Mesenchymal stem cell (in vitro differentiated cells and primary cell): ENCODE measurements at regions not wholly inside any gene's neighbourhood (a gene's known extent, or its start where the extent isn't known, plus 50 kb on each side); places are given as distances from the start of the nearest gene placed in this dataset.

Source experiments
- DNase-seq: peaks from one replicate; pipeline ENCODE4 v3.0.0-alpha.2; 2013
- H2AFZ ChIP-seq: one replicate; pipeline ENCODE4 v1.6.1; 2013; ENCODE audit warnings: low read depth, mild to moderate bottlenecking, control low read depth, inconsistent platforms, low read length, moderate library complexity
- H2AK5ac ChIP-seq: 2 replicates; pipeline ENCODE4 v1.6.1; 2013; ENCODE audit warnings: low read length, moderate library complexity, mild to moderate bottlenecking, inconsistent platforms; ENCODE audit not compliant: severe bottlenecking
- H2BK120ac ChIP-seq: one replicate; pipeline ENCODE4 v1.6.1; 2013; ENCODE audit warnings: low read depth, mild to moderate bottlenecking, inconsistent platforms, low read length, moderate library complexity
- H2BK12ac ChIP-seq, 2 experiments: one replicate each; pipeline ENCODE4 v1.6.1; 2013; ENCODE audit warnings: inconsistent platforms in 2 of 2, low read length in 2 of 2, mild to moderate bottlenecking in 2 of 2, moderate library complexity in 2 of 2, control low read depth in 1 of 2
- H2BK15ac ChIP-seq: one replicate; pipeline ENCODE4 v1.6.1; 2013; ENCODE audit warnings: mild to moderate bottlenecking, low read depth, inconsistent platforms; ENCODE audit not compliant: poor library complexity, severe bottlenecking
- H2BK5ac ChIP-seq: 2 replicates; pipeline ENCODE4 v1.6.1; 2013; ENCODE audit warnings: low read depth, mild to moderate bottlenecking, low read length, control low read depth, inconsistent platforms; ENCODE audit not compliant: poor library complexity, severe bottlenecking
- H3K14ac ChIP-seq, 2 experiments: one replicate each; pipeline ENCODE4 v1.6.1; 2013; ENCODE audit warnings: inconsistent platforms in 2 of 2, low read length in 2 of 2, control low read depth in 1 of 2, mild to moderate bottlenecking in 1 of 2, moderate library complexity in 1 of 2
- H3K18ac ChIP-seq, 2 experiments: one replicate each; pipeline ENCODE4 v1.6.1; 2013; ENCODE audit warnings: inconsistent platforms in 2 of 2, low read length in 2 of 2, control low read depth in 1 of 2, low read depth in 1 of 2, mild to moderate bottlenecking in 1 of 2
- H3K23ac ChIP-seq, 2 experiments: one replicate each; pipeline ENCODE4 v1.6.1; 2013; ENCODE audit warnings: inconsistent platforms in 2 of 2, low read length in 2 of 2, mild to moderate bottlenecking in 2 of 2, moderate library complexity in 2 of 2, control low read depth in 1 of 2
- H3K27ac ChIP-seq: 2 replicates; pipeline ENCODE4 v1.5.1; 2013; ENCODE audit warnings: mild to moderate bottlenecking, moderate library complexity, low read length, control low read depth, inconsistent platforms; ENCODE audit not compliant: poor library complexity, severe bottlenecking
- H3K27me3 ChIP-seq, 2 experiments: 2 replicates each; pipeline versions ENCODE4 v1.6.1 to v1.7.0; 2013; ENCODE audit warnings: low read length in 2 of 2, mild to moderate bottlenecking in 2 of 2, moderate library complexity in 2 of 2, control low read depth in 1 of 2, inconsistent platforms in 1 of 2; ENCODE audit not compliant: control insufficient read depth in 1 of 2, insufficient read depth in 1 of 2
- H3K36me3 ChIP-seq, 2 experiments: 2 replicates each; pipeline versions ENCODE4 v1.6.1 to v1.7.0; 2013; ENCODE audit warnings: low read length in 2 of 2, control low read depth in 1 of 2, inconsistent platforms in 1 of 2, low read depth in 1 of 2, mild to moderate bottlenecking in 1 of 2; ENCODE audit not compliant: insufficient read depth in 2 of 2, control insufficient read depth in 1 of 2
- H3K4ac ChIP-seq, 2 experiments: one replicate each; pipeline ENCODE4 v1.6.1; 2013; ENCODE audit warnings: inconsistent platforms in 2 of 2, low read length in 2 of 2, mild to moderate bottlenecking in 2 of 2, moderate library complexity in 2 of 2, control low read depth in 1 of 2, low read depth in 1 of 2
- H3K4me1 ChIP-seq: 2 replicates; pipeline ENCODE4 v1.6.1; 2013; ENCODE audit warnings: low read depth, low read length, control low read depth; ENCODE audit not compliant: control insufficient read depth, insufficient read depth
- H3K4me2 ChIP-seq: 2 replicates; pipeline ENCODE4 v1.6.1; 2013; ENCODE audit warnings: low read length, mild to moderate bottlenecking, inconsistent platforms; ENCODE audit not compliant: poor library complexity, severe bottlenecking
- H3K4me3 ChIP-seq, 2 experiments: 2 replicates each; pipeline versions ENCODE4 v1.5.1 to v1.7.0; 2013; ENCODE audit warnings: low read length in 2 of 2, mild to moderate bottlenecking in 2 of 2, control low read depth in 1 of 2, low read depth in 1 of 2; ENCODE audit not compliant: insufficient read depth in 1 of 2
- H3K79me1 ChIP-seq: replicated peaks from 2 replicates; pipeline ENCODE4 v1.6.1; 2013; ENCODE audit warnings: mild to moderate bottlenecking, control low read depth, low read length, inconsistent platforms; ENCODE audit not compliant: poor library complexity, severe bottlenecking
- H3K9ac ChIP-seq: 2 replicates; pipeline ENCODE4 v1.7.0; 2013; ENCODE audit warnings: mild to moderate bottlenecking, low read length, moderate library complexity
- H3K9me3 ChIP-seq: 2 replicates; pipeline ENCODE4 v1.7.0; 2013; ENCODE audit warnings: mild to moderate bottlenecking, low read length; ENCODE audit not compliant: control insufficient read depth
- H4K8ac ChIP-seq: one replicate; pipeline ENCODE4 v1.6.1; 2013; ENCODE audit warnings: inconsistent platforms, mild to moderate bottlenecking, low read length, moderate library complexity
- H4K91ac ChIP-seq: one replicate; pipeline ENCODE4 v1.6.1; 2013; ENCODE audit warnings: mild to moderate bottlenecking, low read length, inconsistent platforms
- WGBS: methylation state at CpG from one replicate; pipeline ENCODE4 v1.1.7; 2013; ENCODE audit warnings: mixed read lengths; 5-methylcytosine and 5-hydroxymethylcytosine counted together

GRCh38 chr6:97621111-97621510 is 338.1 kb upstream of the MMS22L start:
- H3K14ac ChIP-seq: no peak overlapping the region
- H2BK120ac ChIP-seq: no peak overlapping the region
- H3K27me3 ChIP-seq: no peaks in the 10 kb centered on the region
- H3K4me2 ChIP-seq: no peak overlapping the region
- no peak overlapping the region for H3K27ac ChIP-seq
- no peak overlapping the region for H3K4ac ChIP-seq
- no peak overlapping the region for H3K9ac ChIP-seq
- H2BK15ac ChIP-seq: no peak overlapping the region
- H3K36me3 ChIP-seq: no peaks in the 10 kb centered on the region
- H4K91ac ChIP-seq: no peak overlapping the region
- DNase-seq: no peak
- H2AK5ac ChIP-seq: no peak overlapping the region
- H3K23ac ChIP-seq: no peak overlapping the region
- no peak overlapping the region for H2BK12ac ChIP-seq
- no peaks in the 10 kb centered on the region for H3K4me1 ChIP-seq
- H2BK5ac ChIP-seq: no peak overlapping the region
- H3K9me3 ChIP-seq: no peaks in the 10 kb centered on the region
- H3K79me1 ChIP-seq: no peaks in the 10 kb centered on the region
- H4K8ac ChIP-seq: no peak overlapping the region
- H3K18ac ChIP-seq: no peak overlapping the region
- H2AFZ ChIP-seq: no peak overlapping the region
- no peak overlapping the region for H3K4me3 ChIP-seq

- H3K9me3 ChIP-seq: no peaks in the 10 kb centered on the region
- no peaks in the 10 kb centered on the region for H3K27me3 ChIP-seq
- peak; percentile 5 for DNase-seq
- H4K91ac ChIP-seq: no peak overlapping the region
- no peak overlapping the region for H2BK15ac ChIP-seq
- no peaks in the 10 kb centered on the region for H3K4me1 ChIP-seq
- no peak overlapping the region for H3K23ac ChIP-seq
- WGBS: 68% methylated on average over 6 of the region's 7 CpGs
- H3K27ac ChIP-seq: no peak overlapping the region
- H3K4ac ChIP-seq: no peak overlapping the region
- no peaks in the 10 kb centered on the region for H3K36me3 ChIP-seq
- H2AFZ ChIP-seq: no peak overlapping the region
- no peaks in the 10 kb centered on the region for H3K79me1 ChIP-seq
- no peak overlapping the region for H2BK12ac ChIP-seq
- no peak overlapping the region for H4K8ac ChIP-seq
- H2AK5ac ChIP-seq: no peak overlapping the region
- no peak overlapping the region for H3K14ac ChIP-seq
- H3K9ac ChIP-seq: peak overlapping the region; percentile 24
- H3K4me2 ChIP-seq: no peak overlapping the region
- no peak overlapping the region for H2BK120ac ChIP-seq
- peak overlapping the region in 1 of 2 experiments; percentile 67 for H3K4me3 ChIP-seq
- no peak overlapping the region for H3K18ac ChIP-seq
- H2BK5ac ChIP-seq: no peak overlapping the region
Measured at GRCh38 chr6:97626671-97627441, 343.8 kb upstream of the MMS22L start.

GRCh38 chr6:97629180-97629579 is 346.2 kb upstream of the MMS22L start:
- Histone ChIP-seq H2AFZ (no peak overlapping the region), H4K8ac (no peak overlapping the region), H3K9ac (no peak overlapping the region), H2BK15ac (no peak overlapping the region), H3K36me3 (no peaks in the 10 kb centered on the region), H2BK120ac (no peak overlapping the region), H2BK12ac (no peak overlapping the region), H3K27ac (no peak overlapping the region), H4K91ac (no peak overlapping the region), H3K4me1 (no peaks in the 10 kb centered on the region), H2AK5ac (no peak overlapping the region), H3K9me3 (no peaks in the 10 kb centered on the region), H2BK5ac (no peak overlapping the region), H3K79me1 (no peaks in the 10 kb centered on the region), H3K14ac (no peak overlapping the region), H3K4ac (no peak overlapping the region), H3K4me2 (no peak overlapping the region), H3K23ac (no peak overlapping the region), H3K27me3 (no peaks in the 10 kb centered on the region), H3K4me3 (no peak overlapping the region), H3K18ac (no peak overlapping the region)
- 76% methylated on average over 2 of the region's 2 CpGs for WGBS
- DNase-seq: no peak

GRCh38 chr6:97630604-97631003 is 347.6 kb upstream of the MMS22L start:
- Histone ChIP-seq H3K4ac (no peak overlapping the region), H3K18ac (no peak overlapping the region), H4K8ac (no peak overlapping the region), H3K23ac (no peak overlapping the region), H3K27ac (no peak overlapping the region), H3K27me3 (no peaks in the 10 kb centered on the region), H2BK120ac (no peak overlapping the region), H3K9me3 (no peaks in the 10 kb centered on the region), H2BK15ac (no peak overlapping the region), H4K91ac (no peak overlapping the region), H3K4me1 (no peaks in the 10 kb centered on the region), H3K14ac (no peak overlapping the region), H3K9ac (no peak overlapping the region), H2AFZ (no peak overlapping the region), H3K36me3 (no peaks in the 10 kb centered on the region), H3K79me1 (no peaks in the 10 kb centered on the region), H2BK12ac (no peak overlapping the region), H3K4me3 (no peak overlapping the region), H2BK5ac (no peak overlapping the region), H2AK5ac (no peak overlapping the region), H3K4me2 (no peak overlapping the region)
- DNase-seq: no peak
- WGBS: 83% methylated on average over 1 of the region's 1 CpG
